Stimulated activated effector memory CD8-positive, alpha-beta T cell treated with anti-CD3 and anti-CD28 coated beads, Interleukin-12 subunit alpha, Interleukin-12 subunit beta, amount 100 ng/mL, for 72 hours (primary cell): ENCODE measurements at regions not wholly inside any gene's neighbourhood (a gene's known extent, or its start where the extent isn't known, plus 50 kb on each side); places are given as distances from the start of the nearest gene placed in this dataset.
"Not testable (repeated sequence)": the region's sequence is repeated elsewhere in the genome, so short reads cannot be mapped to it uniquely, and the experiment has no call there.

Experiments
- ATAC-seq: fragments of 150-1000 bp; cut with Tn5 transposase; 2 replicates; pipeline ENCODE4 v1.10.0; 2021
- DNase-seq, 2 donors: peaks; one replicate each; pipeline ENCODE4 v3.0.0; 2021 to 2022; ENCODE audit warnings: low spot score in 2 of 2
- H3K27ac Mint-ChIP-seq: one replicate; pipeline ENCODE4 v1.8.0; 2022; ENCODE audit warnings: mild to moderate bottlenecking, mixed read lengths
- H3K36me3 Mint-ChIP-seq: one replicate; pipeline ENCODE4 v1.8.0; 2022; ENCODE audit warnings: mild to moderate bottlenecking, mixed read lengths
- H3K4me1 Mint-ChIP-seq: one replicate; pipeline ENCODE4 v1.8.0; 2022; ENCODE audit warnings: mixed read lengths
- H3K4me3 Mint-ChIP-seq: one replicate; pipeline ENCODE4 v1.8.0; 2022; ENCODE audit warnings: mild to moderate bottlenecking, mixed read lengths
- H3K9me3 Mint-ChIP-seq: one replicate; pipeline ENCODE4 v1.8.0; 2022; ENCODE audit warnings: mixed read lengths

DNA sequence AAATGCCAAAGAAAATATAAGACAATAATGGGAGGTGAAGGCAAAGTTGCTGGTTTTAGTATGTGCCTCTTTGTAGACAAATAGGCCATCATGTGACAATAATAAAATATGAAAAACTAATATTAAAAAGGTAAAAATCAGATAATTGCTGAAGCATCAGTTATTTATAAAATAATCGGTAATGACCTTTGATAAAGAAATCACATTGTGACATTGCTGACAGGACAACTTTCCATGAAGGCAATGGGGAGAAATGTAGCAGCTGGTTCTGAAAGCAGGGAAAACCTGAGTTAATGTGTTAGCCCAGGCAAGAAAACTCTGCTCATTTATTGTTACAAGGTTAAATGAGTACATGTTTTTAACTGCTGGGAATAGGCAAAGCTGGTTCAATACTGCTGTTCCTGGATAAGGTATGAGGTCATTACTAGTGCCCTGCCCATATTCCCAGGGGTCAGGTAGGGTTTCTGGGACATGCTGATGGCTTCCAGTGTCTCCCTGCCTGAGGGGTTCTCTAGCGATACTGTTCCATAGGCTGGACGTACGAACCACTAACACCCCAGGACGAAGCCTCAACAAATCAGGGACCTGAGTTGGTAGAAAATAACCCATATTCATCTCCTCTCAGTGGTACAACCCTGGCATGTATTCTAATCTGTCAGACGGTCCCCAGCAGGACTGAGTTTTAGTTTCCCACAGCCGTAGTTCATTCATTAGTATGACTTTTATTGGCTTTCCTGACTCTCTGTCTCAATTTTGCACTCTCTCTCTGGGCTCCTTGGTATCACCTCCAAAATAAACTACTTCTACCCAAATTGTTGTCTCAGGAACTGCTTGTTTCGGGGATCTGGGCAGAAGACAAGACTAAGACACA, 355.9 kb downstream of the TXNL1 start:
- no peaks in the 10 kb centered on the region for H3K4me1 Mint-ChIP-seq
- DNase-seq = no peak
- peaks cover 10% of the 10 kb centered on the region for H3K9me3 Mint-ChIP-seq
- ATAC-seq = no peak
- no peak overlapping the region for H3K27ac Mint-ChIP-seq
- no peaks in the 10 kb centered on the region for H3K36me3 Mint-ChIP-seq
- no peak overlapping the region for H3K4me3 Mint-ChIP-seq

DNA sequence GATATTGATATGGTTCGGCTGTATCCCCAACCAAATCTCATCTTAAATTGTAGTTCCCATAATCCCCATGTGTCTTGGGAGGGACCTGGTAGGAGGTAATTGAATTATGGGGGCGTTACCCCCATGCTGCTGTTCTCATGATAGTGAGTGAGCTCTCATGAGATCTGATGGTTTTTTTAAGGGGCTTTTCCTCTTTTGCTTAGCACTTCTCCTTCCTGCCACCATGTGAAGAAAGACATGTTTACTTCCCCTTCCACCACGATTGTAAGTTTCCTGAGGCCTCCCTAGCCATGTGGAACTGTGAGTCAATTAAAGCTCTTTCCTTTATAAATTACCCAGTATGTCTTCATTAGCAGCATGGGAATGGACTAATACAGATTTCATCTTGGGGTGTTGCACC, 358.6 kb downstream of the TXNL1 start:
- not testable (repeated sequence) for H3K4me3 Mint-ChIP-seq, ATAC-seq, H3K27ac Mint-ChIP-seq, H3K4me1 Mint-ChIP-seq, H3K9me3 Mint-ChIP-seq, H3K36me3 Mint-ChIP-seq, DNase-seq

DNA sequence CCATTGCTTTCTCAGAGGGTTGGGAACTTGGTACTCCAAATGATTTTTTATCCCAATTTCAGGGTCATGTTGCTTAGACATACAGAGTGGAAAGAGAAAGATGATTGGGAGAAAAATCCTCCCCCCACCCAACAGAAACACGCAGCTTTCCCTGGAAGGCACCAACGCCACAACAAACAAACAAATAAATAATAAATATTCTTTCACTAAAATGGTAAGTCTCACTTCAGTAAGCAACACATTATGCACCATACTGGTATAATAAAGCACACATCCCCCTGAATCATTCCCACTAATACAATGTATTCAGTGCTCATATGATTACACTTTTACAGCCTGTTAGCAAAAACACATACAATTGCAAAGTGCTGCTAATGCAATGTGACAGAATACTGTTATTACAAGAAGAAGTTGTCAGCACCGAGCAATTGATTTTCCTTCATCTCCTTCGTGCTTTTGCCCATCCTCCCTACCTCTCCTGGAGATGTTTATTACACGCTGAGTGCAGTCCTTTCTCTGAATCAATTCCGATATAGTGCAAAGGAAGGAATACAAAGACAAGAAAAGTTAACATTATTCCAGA, 359.9 kb downstream of the TXNL1 start:
- Mint-ChIP-seq H3K36me3 (no peaks in the 10 kb centered on the region), H3K4me3 (no peak overlapping the region), H3K9me3 (peaks cover 4% of the 10 kb centered on the region), H3K4me1 (no peaks in the 10 kb centered on the region), H3K27ac (no peak overlapping the region)
- DNase-seq (no peak), ATAC-seq (no peak)

DNA sequence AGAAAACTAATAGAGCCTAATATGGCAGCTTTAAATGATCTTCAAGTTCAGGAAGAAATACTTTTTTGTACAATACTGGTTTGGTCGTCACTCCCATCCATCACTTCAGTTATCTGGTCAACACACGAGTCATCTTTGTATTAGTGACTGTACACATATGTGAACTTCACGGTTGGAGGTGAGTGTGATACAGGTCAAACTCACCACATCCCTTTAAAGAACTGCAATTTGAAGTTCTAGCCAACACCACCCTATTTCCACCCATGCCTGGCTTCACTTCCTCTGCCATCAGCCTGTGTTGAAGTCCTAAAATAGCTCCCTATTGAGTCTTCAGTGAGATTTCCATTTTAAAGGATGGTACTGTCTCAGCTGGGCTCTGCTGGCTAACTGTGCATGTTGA, 361.9 kb downstream of the TXNL1 start:
- Mint-ChIP-seq H3K36me3 (no peaks in the 10 kb centered on the region), H3K9me3 (peaks cover 7% of the 10 kb centered on the region), H3K4me3 (no peak overlapping the region), H3K27ac (no peak overlapping the region), H3K4me1 (no peaks in the 10 kb centered on the region)
- DNase-seq (no peak), ATAC-seq (no peak)

DNA sequence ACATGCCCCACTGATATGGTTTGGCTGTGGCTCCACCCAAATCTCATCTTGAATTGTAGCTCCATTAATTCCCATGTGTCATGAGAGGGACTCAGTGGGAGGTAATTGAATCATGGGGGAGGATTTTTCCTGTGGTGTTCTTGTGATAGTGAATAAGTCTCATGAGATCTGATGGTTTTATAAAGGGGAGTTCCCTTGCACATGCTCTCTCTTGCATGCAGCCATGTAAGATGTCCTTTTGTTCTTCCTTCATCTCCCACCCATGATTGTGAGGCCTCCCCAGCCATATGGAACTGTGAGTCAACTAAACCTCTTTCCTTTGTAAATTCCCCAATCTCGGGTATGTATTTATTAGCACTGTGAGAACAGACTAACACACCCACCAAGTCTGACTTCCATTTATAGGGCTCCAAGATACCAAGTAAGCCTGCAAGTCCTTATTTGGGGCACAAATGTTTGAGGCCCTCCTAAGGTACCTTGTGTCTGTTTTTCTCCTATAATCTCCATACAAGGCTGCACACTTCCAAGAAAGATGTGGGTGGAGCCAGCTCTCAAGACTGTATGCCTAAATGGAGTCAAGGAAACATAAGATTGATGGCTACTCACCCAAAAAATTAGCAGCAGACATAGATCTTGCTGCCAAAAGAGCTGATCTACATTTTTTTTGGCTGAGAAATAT, 364.7 kb downstream of the TXNL1 start:
- Mint-ChIP-seq H3K36me3 (no peaks in the 10 kb centered on the region), H3K4me1 (no peaks in the 10 kb centered on the region), H3K27ac (no peak overlapping the region), H3K4me3 (no peak overlapping the region), H3K9me3 (peaks cover 15% of the 10 kb centered on the region)
- DNase-seq (no peak), ATAC-seq (no peak)

DNA sequence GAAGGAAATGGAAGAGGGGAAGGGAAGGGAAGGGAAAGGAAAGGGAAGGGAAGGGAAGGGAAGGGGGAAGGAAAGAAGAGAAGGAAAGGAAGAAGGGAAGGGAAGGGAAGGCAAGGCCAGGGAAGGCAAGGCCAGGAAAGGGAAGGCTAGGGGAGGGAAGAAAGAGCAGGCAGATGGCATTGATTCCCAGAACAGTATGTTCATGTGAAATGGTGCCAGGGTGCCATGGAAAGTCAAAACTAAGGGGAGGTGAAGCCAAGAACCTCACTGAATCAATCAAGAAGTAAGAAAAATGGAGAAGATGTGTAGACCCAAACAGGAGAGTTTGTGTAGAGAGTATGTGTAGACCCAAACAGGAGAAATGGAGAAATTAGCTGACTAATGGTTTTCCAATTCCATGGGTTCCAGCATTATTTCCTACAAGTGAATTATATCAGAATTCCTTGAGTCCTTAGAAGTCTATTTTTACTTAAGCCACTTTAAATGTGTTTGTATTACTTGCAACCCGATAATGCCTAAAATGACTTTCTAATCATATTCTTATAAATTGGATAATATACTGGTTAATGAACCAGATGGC, 367.6 kb downstream of the TXNL1 start:
- Mint-ChIP-seq H3K36me3 (no peaks in the 10 kb centered on the region), H3K9me3 (peaks cover 23% of the 10 kb centered on the region), H3K27ac (no peak overlapping the region), H3K4me3 (no peak overlapping the region), H3K4me1 (no peaks in the 10 kb centered on the region)
- no peak for DNase-seq
- ATAC-seq = no peak

DNA sequence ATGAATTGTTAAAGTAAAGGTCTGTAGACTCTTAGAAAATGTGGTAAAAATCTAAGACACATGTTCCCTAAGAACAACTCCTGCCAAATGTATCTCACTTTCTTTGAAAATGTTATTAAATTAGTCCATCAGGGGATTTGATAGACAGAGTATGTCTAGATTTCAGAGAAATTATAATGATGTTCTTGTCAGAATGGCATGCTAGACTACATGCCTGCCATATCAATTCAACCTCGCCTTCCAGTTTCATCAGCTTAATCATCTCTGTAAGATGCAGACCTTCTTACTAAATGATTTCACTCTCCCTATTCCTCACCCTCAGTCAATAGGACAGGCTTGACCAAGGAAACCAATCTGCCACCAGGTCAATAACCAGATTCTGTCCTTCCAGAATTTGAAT, 368.4 kb downstream of the TXNL1 start:
- Mint-ChIP-seq H3K9me3 (peaks cover 23% of the 10 kb centered on the region), H3K4me3 (no peak overlapping the region), H3K36me3 (no peaks in the 10 kb centered on the region), H3K27ac (no peak overlapping the region), H3K4me1 (no peaks in the 10 kb centered on the region)
- DNase-seq (no peak), ATAC-seq (no peak)

DNA sequence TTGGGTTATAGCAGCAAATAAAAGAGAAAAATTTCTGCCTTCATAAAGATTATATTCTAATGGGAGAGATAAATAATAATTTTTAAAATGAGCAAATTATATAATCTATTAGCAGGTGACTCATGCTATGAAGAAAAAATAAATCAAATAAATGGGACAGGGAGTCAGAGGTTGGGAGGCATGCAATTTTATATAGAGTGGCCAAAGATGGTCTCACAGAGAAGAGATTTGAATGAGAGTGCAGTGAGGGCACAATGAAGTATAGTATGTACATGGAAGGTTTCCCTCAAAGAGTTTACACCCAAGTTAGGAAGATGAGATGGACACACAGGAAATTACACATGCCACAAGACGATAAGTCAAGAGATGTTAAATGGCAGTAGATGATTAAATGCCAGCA, 369.4 kb downstream of the TXNL1 start:
- H3K4me1 Mint-ChIP-seq = no peaks in the 10 kb centered on the region

DNA sequence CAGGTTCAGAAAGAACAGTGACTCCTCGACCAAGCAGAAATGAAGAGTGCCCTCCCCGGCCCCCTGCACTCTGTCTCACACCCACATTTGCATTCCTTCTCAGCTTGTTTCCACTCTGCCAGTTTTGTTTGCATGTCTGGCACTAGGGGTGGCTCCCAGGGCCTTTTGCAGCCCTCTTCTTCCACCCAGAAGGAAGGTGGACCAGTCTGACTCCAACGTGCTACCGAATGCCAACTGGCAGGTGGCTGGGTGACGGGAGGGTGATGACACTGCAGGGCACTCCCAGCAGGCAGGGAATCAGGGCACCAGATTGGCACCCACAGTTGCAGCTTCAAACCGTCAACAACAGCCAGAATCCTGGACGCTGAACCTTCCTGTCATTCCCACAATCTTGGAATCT, 371.1 kb downstream of the TXNL1 start:
- Mint-ChIP-seq H3K27ac (no peak overlapping the region), H3K4me3 (no peak overlapping the region), H3K9me3 (peaks cover 22% of the 10 kb centered on the region), H3K36me3 (no peaks in the 10 kb centered on the region), H3K4me1 (no peaks in the 10 kb centered on the region)
- DNase-seq (no peak), ATAC-seq (no peak)

More for the DNA sequence above, 369.4 kb downstream of the TXNL1 start:
- no peak overlapping the region for H3K4me3 Mint-ChIP-seq
- DNase-seq (no peak), ATAC-seq (no peak)
- H3K27ac Mint-ChIP-seq = no peak overlapping the region
- H3K9me3 Mint-ChIP-seq = peaks cover 23% of the 10 kb centered on the region
- H3K36me3 Mint-ChIP-seq = no peaks in the 10 kb centered on the region

DNA sequence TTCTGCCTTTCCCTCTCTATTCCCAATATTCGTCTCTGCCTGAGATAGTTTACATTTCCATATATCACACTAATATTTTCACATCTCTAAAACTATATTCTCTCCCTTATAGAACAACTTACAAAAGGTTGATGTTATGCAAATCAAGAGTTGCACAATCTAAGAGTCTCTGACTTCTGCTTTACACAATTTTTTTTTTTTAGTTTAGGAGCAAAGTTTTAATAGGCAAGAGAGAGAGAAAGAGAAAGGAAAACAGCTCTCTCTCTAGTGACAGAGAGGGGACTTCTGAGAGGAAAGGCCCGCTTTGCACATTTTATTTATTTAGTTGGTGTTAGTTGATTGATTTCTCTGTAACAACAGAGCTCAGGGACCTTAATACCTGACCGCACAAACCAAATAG, 380.2 kb downstream of the TXNL1 start:
- Mint-ChIP-seq H3K4me1 (no peaks in the 10 kb centered on the region), H3K27ac (no peak overlapping the region), H3K9me3 (peaks cover 3% of the 10 kb centered on the region), H3K36me3 (no peaks in the 10 kb centered on the region), H3K4me3 (no peak overlapping the region)
- no peak for DNase-seq
- no peak for ATAC-seq

DNA sequence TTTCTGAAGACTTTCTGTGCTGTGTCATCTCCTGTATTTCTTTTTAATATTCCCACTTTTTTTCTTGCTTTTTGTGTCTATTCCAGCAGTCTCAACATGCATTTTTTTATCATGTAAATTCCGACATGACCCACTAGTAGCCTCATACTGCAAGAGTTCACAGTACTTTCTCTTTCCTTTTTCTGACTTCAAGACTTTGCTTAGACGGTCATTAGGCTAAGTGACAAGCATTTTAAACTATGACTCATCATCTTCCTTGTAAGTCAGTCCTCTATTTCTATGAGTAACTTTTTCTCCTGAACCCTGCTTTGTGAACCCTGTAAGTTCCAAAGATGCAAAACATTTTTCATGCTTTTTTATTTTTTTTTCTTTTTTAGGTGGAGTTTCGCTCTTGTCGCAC, 381.2 kb downstream of the TXNL1 start:
- Mint-ChIP-seq H3K9me3 (peaks cover 3% of the 10 kb centered on the region), H3K27ac (no peak overlapping the region), H3K4me3 (no peak overlapping the region), H3K36me3 (no peaks in the 10 kb centered on the region), H3K4me1 (no peaks in the 10 kb centered on the region)
- ATAC-seq (no peak), DNase-seq (no peak)

DNA sequence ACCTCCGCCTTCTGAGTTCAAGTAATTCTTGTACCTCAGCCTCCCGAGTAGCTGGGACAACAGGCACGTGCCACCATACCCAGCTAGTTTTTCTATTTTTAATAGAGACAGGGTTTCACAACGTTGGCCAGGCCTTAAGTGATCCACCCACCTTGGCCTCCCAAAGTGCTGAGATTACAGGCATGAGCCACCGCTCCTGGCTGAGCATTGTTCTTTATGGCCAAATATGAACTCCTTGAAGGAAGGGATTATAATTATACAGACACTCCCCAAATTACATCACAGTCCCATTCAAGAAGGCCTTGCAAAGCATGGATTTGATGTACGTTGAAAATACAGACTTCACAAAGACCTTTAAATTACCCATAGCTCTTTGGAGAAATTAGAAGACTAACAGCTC, 381.7 kb downstream of the TXNL1 start:
- Mint-ChIP-seq H3K9me3 (peaks cover 3% of the 10 kb centered on the region), H3K27ac (no peak overlapping the region), H3K36me3 (no peaks in the 10 kb centered on the region), H3K4me1 (no peaks in the 10 kb centered on the region), H3K4me3 (no peak overlapping the region)
- ATAC-seq (no peak), DNase-seq (no peak)

DNA sequence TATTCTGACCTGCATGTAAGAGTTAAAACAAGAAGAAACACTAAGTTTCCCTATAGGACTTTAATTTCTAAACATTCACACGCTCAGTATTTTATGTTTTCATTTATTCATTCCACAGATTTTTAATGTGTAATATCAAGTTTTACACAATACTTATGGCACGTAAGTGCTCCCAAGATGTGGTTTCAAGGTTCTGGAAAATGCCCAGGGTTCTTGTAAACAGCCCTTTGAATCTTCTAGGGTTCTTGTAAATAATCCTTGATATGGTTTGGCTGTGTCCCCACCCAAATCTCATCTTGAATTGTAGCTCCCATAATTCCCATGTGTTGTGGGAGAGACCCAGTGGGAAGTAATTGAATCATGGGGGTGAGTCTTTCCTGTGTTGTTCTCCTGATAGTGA, 383.0 kb downstream of the TXNL1 start:
- no peaks in the 10 kb centered on the region for H3K36me3 Mint-ChIP-seq
- DNase-seq = no peak
- no peaks in the 10 kb centered on the region for H3K4me1 Mint-ChIP-seq
- H3K27ac Mint-ChIP-seq = no peak overlapping the region
- ATAC-seq = no peak
- peaks cover 3% of the 10 kb centered on the region for H3K9me3 Mint-ChIP-seq
- H3K4me3 Mint-ChIP-seq = no peak overlapping the region

DNA sequence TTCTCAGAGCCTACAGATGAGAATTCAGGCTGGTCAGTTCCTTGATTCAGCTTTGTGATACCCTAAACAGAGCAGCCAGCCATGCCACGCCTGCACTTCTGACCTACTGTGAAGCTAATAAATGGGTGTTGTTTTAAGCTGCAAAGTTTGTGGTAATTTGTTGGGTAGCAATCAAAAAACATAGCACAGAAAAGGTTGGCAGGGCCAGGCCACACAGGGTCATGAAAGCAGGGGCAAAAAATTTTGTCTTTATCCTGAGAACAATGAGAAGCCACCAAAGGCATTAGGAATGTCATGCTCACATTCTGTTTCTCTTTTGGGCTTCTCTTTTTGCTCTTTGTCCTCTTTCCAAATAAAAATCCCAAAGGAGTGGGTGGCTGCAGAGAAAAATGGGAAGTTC, 385.9 kb downstream of the TXNL1 start:
- DNase-seq (no peak), ATAC-seq (no peak)
- no peaks in the 10 kb centered on the region for H3K36me3 Mint-ChIP-seq
- H3K9me3 Mint-ChIP-seq = peaks cover 11% of the 10 kb centered on the region
- no peaks in the 10 kb centered on the region for H3K4me1 Mint-ChIP-seq
- no peak overlapping the region for H3K4me3 Mint-ChIP-seq
- no peak overlapping the region for H3K27ac Mint-ChIP-seq

DNA sequence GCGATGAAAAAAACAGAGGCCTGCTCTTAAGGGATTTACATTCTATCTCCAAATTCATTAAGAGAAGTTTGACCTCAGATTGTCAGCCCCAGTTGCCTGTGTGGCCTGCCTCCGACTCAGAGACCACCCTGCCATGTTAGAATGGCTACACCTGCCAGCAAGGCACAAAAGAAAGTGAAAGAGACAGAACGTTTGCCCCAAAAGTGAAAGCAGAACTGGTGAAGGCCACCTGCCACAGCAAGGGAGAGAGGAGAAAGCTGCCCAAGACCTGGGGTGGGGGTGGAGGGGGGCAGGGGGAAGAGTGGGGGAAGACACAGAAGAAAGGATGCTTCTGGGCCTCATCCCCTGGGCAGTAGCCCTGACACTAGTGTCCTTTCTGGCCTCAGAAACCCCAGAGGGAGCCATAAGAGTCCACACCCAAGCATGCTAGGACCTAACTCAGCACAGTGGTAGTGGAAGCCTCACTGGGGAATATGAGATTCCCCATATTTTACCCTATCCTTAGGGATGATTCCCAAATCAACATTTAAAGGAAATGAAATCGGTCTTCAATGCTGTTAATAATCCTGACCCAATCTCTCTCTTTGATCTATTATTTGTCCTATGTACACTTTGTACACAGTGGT, 389.7 kb downstream of the TXNL1 start:
- DNase-seq (no peak), ATAC-seq (no peak)
- peaks cover 8% of the 10 kb centered on the region for H3K9me3 Mint-ChIP-seq
- no peak overlapping the region for H3K27ac Mint-ChIP-seq
- no peaks in the 10 kb centered on the region for H3K4me1 Mint-ChIP-seq
- no peak overlapping the region for H3K4me3 Mint-ChIP-seq
- H3K36me3 Mint-ChIP-seq = no peaks in the 10 kb centered on the region
